ENCODE measurements at regions not wholly inside any gene's neighbourhood (a gene's known extent, or its start where the extent isn't known, plus 50 kb on each side); places are given as distances from the start of the nearest gene placed in this dataset.

- no peak for DNase-seq (ENCODE audit: low spot score)
Measured at GRCh38 chr2:181152226-181152625, 171.8 kb downstream of the UBE2E3 start.

GRCh38 chr2:181152701-181153100, 172.3 kb downstream of the UBE2E3 start:
- no peak for DNase-seq (ENCODE audit: low spot score)

GRCh38 chr2:181153886-181154285, 173.5 kb downstream of the UBE2E3 start:
- no peak for DNase-seq (ENCODE audit: low spot score)

GRCh38 chr2:181157326-181157725, 176.9 kb downstream of the UBE2E3 start:
- DNase-seq (ENCODE audit: low spot score), result no peak

- DNase-seq (ENCODE audit: low spot score), result no peak
Measured at GRCh38 chr2:181158427-181158826, 178.0 kb downstream of the UBE2E3 start.

- no peak for DNase-seq (ENCODE audit: low spot score)
Measured at GRCh38 chr2:181161615-181162014, 181.2 kb downstream of the UBE2E3 start.

GRCh38 chr2:181163139-181163538, 182.7 kb downstream of the UBE2E3 start:
- DNase-seq (ENCODE audit: low spot score), result no peak

- DNase-seq (ENCODE audit: low spot score), result no peak
Measured at GRCh38 chr2:181163691-181164090, 183.3 kb downstream of the UBE2E3 start.

- no peak for DNase-seq (ENCODE audit: low spot score)
Measured at GRCh38 chr2:181164699-181165098, 184.3 kb downstream of the UBE2E3 start.

GRCh38 chr2:181165199-181165868, 184.9 kb downstream of the UBE2E3 start:
- no peak for DNase-seq (ENCODE audit: low spot score)

- DNase-seq (ENCODE audit: low spot score), result no peak
Measured at GRCh38 chr2:181169503-181169902, 189.1 kb downstream of the UBE2E3 start.

GRCh38 chr2:181170256-181170655, 189.9 kb downstream of the UBE2E3 start:
- no peak for DNase-seq (ENCODE audit: low spot score)

- DNase-seq (ENCODE audit: low spot score), result no peak
Measured at GRCh38 chr2:181172676-181173075, 192.3 kb downstream of the UBE2E3 start.

GRCh38 chr2:181174611-181175580, 194.5 kb downstream of the UBE2E3 start:
- DNase-seq (ENCODE audit: low spot score), result no peak

- no peak for DNase-seq (ENCODE audit: low spot score)
Measured at GRCh38 chr2:181176540-181176939, 196.1 kb downstream of the UBE2E3 start.

GRCh38 chr2:181177376-181177775, 197.0 kb downstream of the UBE2E3 start:
- no peak for DNase-seq (ENCODE audit: low spot score)

- DNase-seq (ENCODE audit: low spot score), result no peak
Measured at GRCh38 chr2:181178130-181178529, 197.7 kb downstream of the UBE2E3 start.

GRCh38 chr2:181178823-181179412, 198.5 kb downstream of the UBE2E3 start:
- DNase-seq (ENCODE audit: low spot score), result no peak

- no peak for DNase-seq (ENCODE audit: low spot score)
Measured at GRCh38 chr2:181183878-181184542, 203.6 kb downstream of the UBE2E3 start.

GRCh38 chr2:181185421-181185820, 205.0 kb downstream of the UBE2E3 start:
- DNase-seq (ENCODE audit: low spot score), result no peak

- no peak for DNase-seq (ENCODE audit: low spot score)
Measured at GRCh38 chr2:181185948-181186347, 205.5 kb downstream of the UBE2E3 start.

- DNase-seq (ENCODE audit: low spot score), result no peak
Measured at GRCh38 chr2:181188605-181189004, 208.2 kb downstream of the UBE2E3 start.
